ENCODE measurements at regions not wholly inside any gene's neighbourhood (a gene's known extent, or its start where the extent isn't known, plus 50 kb on each side); places are given as distances from the start of the nearest gene placed in this dataset.

GRCh38 chr21:35457097-35457804, 408.1 kb upstream of the RUNX1 start:
- TF ChIP-seq CTCF (IDR thresholded peaks at IDR 0.05; ENCODE audit: low read length) (no peak), EZH2 (optimal IDR thresholded peaks at IDR 0.05; ENCODE audit: low read depth, low read length) (no peak)
